ENCODE measurements at regions not wholly inside any gene's neighbourhood (a gene's known extent, or its start where the extent isn't known, plus 50 kb on each side); places are given as distances from the start of the nearest gene placed in this dataset.

DNA sequence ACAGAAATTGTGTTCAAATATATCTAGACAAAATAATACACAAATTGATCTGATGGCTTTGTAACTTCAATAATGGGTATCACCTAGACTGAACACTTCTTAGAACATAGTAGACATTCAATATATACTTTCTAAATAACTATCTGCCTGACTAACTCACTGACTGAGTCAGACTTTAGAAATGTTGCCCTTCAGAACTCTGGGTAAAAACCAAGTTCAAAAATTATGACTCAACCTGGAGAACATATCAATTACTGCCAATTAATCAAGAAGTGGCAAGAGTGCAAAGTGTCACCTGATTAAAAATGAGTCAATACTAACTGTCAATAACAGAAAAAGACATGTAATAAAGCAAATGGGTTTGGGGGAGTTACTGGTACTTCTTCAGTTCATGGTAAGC lies 144.6 kb upstream of the TMCO5A start:
- no peak overlapping the region for H3K4me3 ChIP-seq

DNA sequence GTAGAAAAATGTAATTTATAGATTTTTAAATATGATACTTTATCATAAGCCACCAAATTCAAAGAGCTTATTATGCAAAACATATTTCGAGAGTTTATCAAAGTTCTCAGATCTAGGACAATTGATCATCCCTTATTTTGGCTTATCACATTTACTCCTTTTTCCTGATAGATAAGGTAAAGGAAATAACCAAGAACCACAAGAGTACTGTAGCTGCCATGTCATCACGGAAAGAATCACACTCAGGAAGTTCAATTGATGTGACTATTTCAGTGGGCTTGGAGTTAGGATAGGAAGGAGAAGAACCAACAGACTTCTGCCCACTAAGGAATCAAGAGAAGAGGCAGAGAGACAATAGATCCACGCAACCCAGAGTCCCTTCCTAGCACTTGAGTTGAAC lies 142.7 kb upstream of the TMCO5A start:
- Histone ChIP-seq H3K9me3 (no peaks in the 10 kb centered on the region), H3K27me3 (no peaks in the 10 kb centered on the region), H3K36me3 (replicated peaks in 1 of 2; ENCODE audit: insufficient read depth in 1 of 2, low read depth in 2 of 2) (no peaks in the 10 kb centered on the region), H3K4me1 (no peaks in the 10 kb centered on the region), H3K4me3 (no peak overlapping the region), H3K27ac (no peak overlapping the region)
- ATAC-seq (no peak), DNase-seq (no peak)
- intact Hi-C loops (cut with DNase I) = no loop called here
- TF ChIP-seq, protein P1, sequence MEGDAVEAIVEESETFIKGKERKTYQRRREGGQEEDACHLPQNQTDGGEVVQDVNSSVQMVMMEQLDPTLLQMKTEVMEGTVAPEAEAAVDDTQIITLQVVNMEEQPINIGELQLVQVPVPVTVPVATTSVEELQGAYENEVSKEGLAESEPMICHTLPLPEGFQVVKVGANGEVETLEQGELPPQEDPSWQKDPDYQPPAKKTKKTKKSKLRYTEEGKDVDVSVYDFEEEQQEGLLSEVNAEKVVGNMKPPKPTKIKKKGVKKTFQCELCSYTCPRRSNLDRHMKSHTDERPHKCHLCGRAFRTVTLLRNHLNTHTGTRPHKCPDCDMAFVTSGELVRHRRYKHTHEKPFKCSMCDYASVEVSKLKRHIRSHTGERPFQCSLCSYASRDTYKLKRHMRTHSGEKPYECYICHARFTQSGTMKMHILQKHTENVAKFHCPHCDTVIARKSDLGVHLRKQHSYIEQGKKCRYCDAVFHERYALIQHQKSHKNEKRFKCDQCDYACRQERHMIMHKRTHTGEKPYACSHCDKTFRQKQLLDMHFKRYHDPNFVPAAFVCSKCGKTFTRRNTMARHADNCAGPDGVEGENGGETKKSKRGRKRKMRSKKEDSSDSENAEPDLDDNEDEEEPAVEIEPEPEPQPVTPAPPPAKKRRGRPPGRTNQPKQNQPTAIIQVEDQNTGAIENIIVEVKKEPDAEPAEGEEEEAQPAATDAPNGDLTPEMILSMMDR (IDR thresholded peaks at IDR 0.05) = no peak
- TF ChIP-seq POLR2A (IDR thresholded peaks at IDR 0.05) = no peak
- WGBS, 2 donors = 67 to 69% methylated on average over 3 of the region's 3 CpGs

More for the DNA sequence above, 144.6 kb upstream of the TMCO5A start:
- ATAC-seq (no peak), DNase-seq (no peak)
- no peaks in the 10 kb centered on the region for H3K4me1 ChIP-seq
- no peaks in the 10 kb centered on the region for H3K9me3 ChIP-seq
- no peaks in the 10 kb centered on the region for H3K27me3 ChIP-seq
- H3K27ac ChIP-seq = no peak overlapping the region
- no peaks in the 10 kb centered on the region for H3K36me3 ChIP-seq (replicated peaks in 1 of 2; ENCODE audit: insufficient read depth in 1 of 2, low read depth in 2 of 2)
- TF ChIP-seq, protein P1 (IDR thresholded peaks at IDR 0.05) = no peak
- no peak for TF ChIP-seq POLR2A (IDR thresholded peaks at IDR 0.05)
- intact Hi-C loops (cut with DNase I) = no loop called here

DNA sequence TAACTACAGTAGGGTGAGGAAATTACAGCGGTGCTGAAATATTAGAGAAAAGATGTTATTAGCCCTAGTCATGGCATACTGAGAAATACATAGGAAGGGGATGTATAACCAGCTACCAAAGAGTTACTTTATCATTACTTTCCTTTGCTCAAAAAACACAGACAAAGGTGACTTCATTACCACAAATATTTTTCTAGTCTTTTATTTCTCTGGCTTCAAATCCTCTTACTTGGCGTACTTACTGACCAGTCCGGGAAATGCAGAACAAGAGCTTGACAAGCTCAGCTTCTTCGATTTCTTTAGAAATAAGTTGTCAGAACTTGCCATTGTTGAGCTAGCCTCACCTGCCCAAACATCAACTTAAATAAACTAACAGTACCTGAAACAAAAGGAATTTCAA lies 142.1 kb upstream of the TMCO5A start:
- no peak for DNase-seq
- Histone ChIP-seq H3K4me3 (no peak overlapping the region), H3K9me3 (no peaks in the 10 kb centered on the region), H3K4me1 (no peaks in the 10 kb centered on the region), H3K36me3 (replicated peaks in 1 of 2; ENCODE audit: insufficient read depth in 1 of 2, low read depth in 2 of 2) (no peaks in the 10 kb centered on the region), H3K27ac (no peak overlapping the region), H3K27me3 (no peaks in the 10 kb centered on the region)
- 72 to 76% methylated on average over 4 of the region's 4 CpGs for WGBS, 2 donors
- no peak for ATAC-seq
- TF ChIP-seq, protein P1 (IDR thresholded peaks at IDR 0.05) = no peak
- no peak for TF ChIP-seq POLR2A (IDR thresholded peaks at IDR 0.05)
- intact Hi-C loops (cut with DNase I) = no loop called here

- Histone ChIP-seq H3K36me3 (replicated peaks in 1 of 2; ENCODE audit: insufficient read depth in 1 of 2, low read depth in 2 of 2) (no peaks in the 10 kb centered on the region), H3K4me1 (no peaks in the 10 kb centered on the region), H3K27ac (no peak overlapping the region), H3K4me3 (no peak overlapping the region), H3K27me3 (no peaks in the 10 kb centered on the region), H3K9me3 (no peaks in the 10 kb centered on the region)
- intact Hi-C loops (cut with DNase I) = no loop called here
- TF ChIP-seq, protein P1 (IDR thresholded peaks at IDR 0.05) = no peak
- TF ChIP-seq POLR2A (IDR thresholded peaks at IDR 0.05) = no peak
- DNase-seq = no peak
- WGBS, 2 donors = 9 to 14% methylated on average over 2 of the region's 2 CpGs
- no peak for ATAC-seq
These were observed 140.6 kb upstream of the TMCO5A start for GRCh38 chr15:37793851-37794250.

DNA sequence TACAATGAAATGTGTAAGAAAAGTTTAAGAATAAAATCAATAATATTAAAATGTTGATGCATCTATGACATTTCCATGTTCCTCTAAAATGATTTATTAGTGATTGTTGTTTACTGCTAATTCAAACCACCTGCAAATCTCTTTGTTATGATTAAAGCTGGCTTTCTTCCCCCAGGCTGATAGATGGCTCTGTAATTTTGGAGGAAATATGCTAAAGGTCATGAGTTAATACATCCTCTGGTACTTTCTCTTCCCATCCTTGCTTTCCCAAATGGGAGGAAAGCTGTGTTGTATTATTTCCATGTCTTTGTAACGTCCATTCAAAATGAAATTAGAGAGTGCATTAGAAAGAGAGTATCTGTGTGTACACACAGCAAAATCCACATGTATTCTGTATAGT lies 139.5 kb upstream of the TMCO5A start:
- no peak overlapping the region for H3K4me3 ChIP-seq
- DNase-seq = no peak
- intact Hi-C loops (cut with DNase I) = no loop called here
- no peak for TF ChIP-seq POLR2A (IDR thresholded peaks at IDR 0.05)
- TF ChIP-seq, protein P1 (IDR thresholded peaks at IDR 0.05) = no peak
- ATAC-seq = no peak
- 28 to 29% methylated on average over 1 of the region's 1 CpG for WGBS, 2 donors
- no peaks in the 10 kb centered on the region for H3K27me3 ChIP-seq
- H3K9me3 ChIP-seq = no peaks in the 10 kb centered on the region
- H3K27ac ChIP-seq = no peak overlapping the region
- no peaks in the 10 kb centered on the region for H3K36me3 ChIP-seq (replicated peaks in 1 of 2; ENCODE audit: insufficient read depth in 1 of 2, low read depth in 2 of 2)
- no peaks in the 10 kb centered on the region for H3K4me1 ChIP-seq
